NCI-H446 treated with DMSO at 0.1 percent for 48 hours (cell line): ENCODE measurements at regions not wholly inside any gene's neighbourhood (a gene's known extent, or its start where the extent isn't known, plus 50 kb on each side); places are given as distances from the start of the nearest gene placed in this dataset.
"Not testable (repeated sequence)": the region's sequence is repeated elsewhere in the genome, so short reads cannot be mapped to it uniquely, and the experiment has no call there.

ENCODE experiments used
- DNase-seq: peaks from one replicate; lab custom pipeline; 2025; lab: John Stamatoyannopoulos, UW

GRCh38 chr9:95785209-95785608 is 90.3 kb upstream of the ERCC6L2 start:
- no peak for DNase-seq

GRCh38 chr9:95784318-95784717 is 91.2 kb upstream of the ERCC6L2 start:
- DNase-seq: no peak

- no peak for DNase-seq
Measured at GRCh38 chr9:95783426-95783975, 92.0 kb upstream of the ERCC6L2 start.

- DNase-seq: no peak
Measured at GRCh38 chr9:95780751-95781150, 94.7 kb upstream of the ERCC6L2 start.

- DNase-seq: no peak
Measured at GRCh38 chr9:95780121-95780520, 95.4 kb upstream of the ERCC6L2 start.

- DNase-seq: not testable (repeated sequence)
Measured at GRCh38 chr9:95779597-95779996, 95.9 kb upstream of the ERCC6L2 start.

GRCh38 chr9:95778957-95779356 is 96.5 kb upstream of the ERCC6L2 start:
- no peak for DNase-seq

GRCh38 chr9:95777136-95777535 is 98.4 kb upstream of the ERCC6L2 start:
- DNase-seq: no peak

- DNase-seq: no peak
Measured at GRCh38 chr9:95776176-95776575, 99.3 kb upstream of the ERCC6L2 start.

- DNase-seq: no peak
Measured at GRCh38 chr9:95775191-95775590, 100.3 kb upstream of the ERCC6L2 start.

- no peak for DNase-seq
Measured at GRCh38 chr9:95773053-95773418, 102.5 kb upstream of the ERCC6L2 start.

- DNase-seq: no peak
Measured at GRCh38 chr9:95772320-95773052, 103.0 kb upstream of the ERCC6L2 start.

- DNase-seq: no peak
Measured at GRCh38 chr9:95771556-95772246, 103.8 kb upstream of the ERCC6L2 start.

- DNase-seq: no peak
Measured at GRCh38 chr9:95770653-95771131, 104.8 kb upstream of the ERCC6L2 start.

GRCh38 chr9:95769909-95770433 is 105.5 kb upstream of the ERCC6L2 start:
- DNase-seq: no peak

- no peak for DNase-seq
Measured at GRCh38 chr9:95769473-95769872, 106.0 kb upstream of the ERCC6L2 start.

- DNase-seq: no peak
Measured at GRCh38 chr9:95766906-95767305, 108.6 kb upstream of the ERCC6L2 start.

- no peak for DNase-seq
Measured at GRCh38 chr9:95764533-95765319, 110.8 kb upstream of the ERCC6L2 start.

- no peak for DNase-seq
Measured at GRCh38 chr9:95763983-95764382, 111.5 kb upstream of the ERCC6L2 start.

GRCh38 chr9:95763006-95763405 is 112.5 kb upstream of the ERCC6L2 start:
- no peak for DNase-seq

- DNase-seq: no peak
Measured at GRCh38 chr9:95762322-95762721, 113.2 kb upstream of the ERCC6L2 start.

- no peak for DNase-seq
Measured at GRCh38 chr9:95760791-95761190, 114.7 kb upstream of the ERCC6L2 start.
